ENCODE measurements at regions not wholly inside any gene's neighbourhood (a gene's known extent, or its start where the extent isn't known, plus 50 kb on each side); places are given as distances from the start of the nearest gene placed in this dataset.
"Not testable (repeated sequence)": the region's sequence is repeated elsewhere in the genome, so short reads cannot be mapped to it uniquely, and the experiment has no call there.

DNA sequence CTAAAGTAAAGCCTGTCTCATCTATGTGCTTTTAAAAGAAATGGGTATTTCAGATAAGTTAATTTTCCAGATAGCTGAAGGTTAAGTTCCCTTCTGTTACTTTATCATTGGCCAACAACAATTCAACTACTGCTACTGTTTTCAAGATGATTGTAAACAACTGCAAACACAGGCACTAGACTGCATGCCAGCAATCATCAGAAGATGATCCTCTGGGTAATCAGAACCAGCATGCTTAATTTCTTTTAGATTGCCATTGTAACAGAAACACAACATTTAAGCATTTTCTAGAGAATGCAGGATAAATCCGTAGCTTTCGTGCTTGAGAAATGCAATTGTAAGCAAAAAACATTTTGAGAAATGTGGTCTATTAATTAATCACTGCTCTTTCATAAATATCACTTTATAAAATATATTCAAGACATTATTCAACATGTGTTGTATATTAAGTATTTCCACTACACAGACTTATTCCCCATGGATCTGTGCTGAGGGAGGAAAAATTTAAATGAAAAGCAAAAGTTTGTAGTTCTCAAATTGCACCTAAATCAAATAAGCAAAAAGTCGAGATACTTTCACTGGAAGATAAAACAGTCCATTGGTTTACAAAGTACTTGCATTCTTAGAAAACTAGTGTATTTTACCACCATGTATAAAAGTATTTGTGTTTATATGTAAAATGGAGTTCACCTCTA, 133.7 kb downstream of the ATL2 start:
- TF ChIP-seq, protein P1, sequence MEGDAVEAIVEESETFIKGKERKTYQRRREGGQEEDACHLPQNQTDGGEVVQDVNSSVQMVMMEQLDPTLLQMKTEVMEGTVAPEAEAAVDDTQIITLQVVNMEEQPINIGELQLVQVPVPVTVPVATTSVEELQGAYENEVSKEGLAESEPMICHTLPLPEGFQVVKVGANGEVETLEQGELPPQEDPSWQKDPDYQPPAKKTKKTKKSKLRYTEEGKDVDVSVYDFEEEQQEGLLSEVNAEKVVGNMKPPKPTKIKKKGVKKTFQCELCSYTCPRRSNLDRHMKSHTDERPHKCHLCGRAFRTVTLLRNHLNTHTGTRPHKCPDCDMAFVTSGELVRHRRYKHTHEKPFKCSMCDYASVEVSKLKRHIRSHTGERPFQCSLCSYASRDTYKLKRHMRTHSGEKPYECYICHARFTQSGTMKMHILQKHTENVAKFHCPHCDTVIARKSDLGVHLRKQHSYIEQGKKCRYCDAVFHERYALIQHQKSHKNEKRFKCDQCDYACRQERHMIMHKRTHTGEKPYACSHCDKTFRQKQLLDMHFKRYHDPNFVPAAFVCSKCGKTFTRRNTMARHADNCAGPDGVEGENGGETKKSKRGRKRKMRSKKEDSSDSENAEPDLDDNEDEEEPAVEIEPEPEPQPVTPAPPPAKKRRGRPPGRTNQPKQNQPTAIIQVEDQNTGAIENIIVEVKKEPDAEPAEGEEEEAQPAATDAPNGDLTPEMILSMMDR (IDR thresholded peaks at IDR 0.05) = no peak
- TF ChIP-seq POLR2A (IDR thresholded peaks at IDR 0.05) = no peak
- TF ChIP-seq EP300 (IDR thresholded peaks at IDR 0.05) = no peak
- TF ChIP-seq POLR2AphosphoS5 (IDR thresholded peaks at IDR 0.05) = no peak
- intact Hi-C loops (cut with DNase I; ENCODE audit: low total_unique reads) = no loop called here
- peak in 1 of 2 donors; percentile 35 for DNase-seq

DNA sequence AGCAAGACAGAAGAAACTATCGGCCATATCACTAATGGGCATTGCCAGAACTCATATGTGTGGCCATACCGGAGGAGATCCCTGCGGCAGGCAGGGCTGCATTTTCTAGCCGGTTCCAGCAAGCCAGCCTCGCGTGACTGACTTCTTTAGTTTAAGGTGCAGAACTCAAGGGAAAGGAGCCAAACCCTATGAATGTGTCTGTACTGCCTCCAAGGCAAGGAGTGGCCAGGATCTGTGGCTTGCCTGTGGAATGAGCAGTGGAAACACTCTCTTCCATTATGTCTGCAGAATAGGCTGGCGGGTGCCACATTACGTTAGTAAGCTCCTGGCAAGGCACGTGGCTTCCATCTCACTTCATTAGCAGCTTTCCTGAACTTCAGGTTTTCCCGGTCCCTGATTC, 137.6 kb downstream of the ATL2 start:
- no peaks in the 10 kb centered on the region for H3K4me1 ChIP-seq
- no peaks in the 10 kb centered on the region for H3K9me3 ChIP-seq
- intact Hi-C loops (cut with DNase I; ENCODE audit: low total_unique reads) = no loop called here
- no peak overlapping the region for H3K27ac ChIP-seq
- no peaks in the 10 kb centered on the region for H3K27me3 ChIP-seq
- DNase-seq = no peak
- WGBS, 5 donors = 84 to 94% (median 90%) methylated on average over 10 of the region's 10 CpGs
- H3K4me3 ChIP-seq = no peak overlapping the region
- no peaks in the 10 kb centered on the region for H3K36me3 ChIP-seq
- TF ChIP-seq EP300 (IDR thresholded peaks at IDR 0.05) = no peak
- no peak for TF ChIP-seq POLR2A (IDR thresholded peaks at IDR 0.05)
- TF ChIP-seq POLR2AphosphoS5 (IDR thresholded peaks at IDR 0.05) = no peak
- TF ChIP-seq, protein P1 (IDR thresholded peaks at IDR 0.05) = no peak

More for the DNA sequence above, 133.7 kb downstream of the ATL2 start:
- Histone ChIP-seq H3K9me3 (no peaks in the 10 kb centered on the region), H3K27me3 (no peaks in the 10 kb centered on the region), H3K4me1 (no peaks in the 10 kb centered on the region), H3K36me3 (no peaks in the 10 kb centered on the region), H3K4me3 (no peak overlapping the region), H3K27ac (no peak overlapping the region)
- WGBS, 5 donors = 56 to 73% (median 69%) methylated on average over 3 of the region's 3 CpGs

DNA sequence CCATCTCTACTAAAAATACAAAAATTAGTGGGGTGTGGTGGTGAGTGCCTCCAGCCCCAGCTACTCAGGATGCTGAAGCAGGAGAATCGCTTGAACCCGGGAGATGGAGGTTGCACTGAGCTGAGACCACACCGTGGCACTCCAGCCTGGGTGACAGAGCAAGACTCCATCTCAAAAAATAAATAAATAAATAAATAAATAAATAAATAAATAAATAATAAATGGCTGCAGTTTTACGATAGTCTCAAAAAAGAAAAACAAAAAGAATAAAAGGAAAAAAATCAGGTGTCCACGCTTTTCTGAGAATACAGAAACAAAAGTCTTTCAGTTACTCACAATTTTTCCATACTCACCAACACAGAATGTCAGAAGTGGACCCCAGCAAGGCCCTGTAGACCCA, 138.4 kb downstream of the ATL2 start:
- WGBS, 5 donors = 92 to 98% (median 96%) methylated on average over 5 of the region's 5 CpGs
- H3K27me3 ChIP-seq; H3K36me3 ChIP-seq; H3K9me3 ChIP-seq; H3K27ac ChIP-seq; H3K4me3 ChIP-seq; H3K4me1 ChIP-seq; DNase-seq; intact Hi-C loops (cut with DNase I; ENCODE audit: low total_unique reads): not testable (repeated sequence)

DNA sequence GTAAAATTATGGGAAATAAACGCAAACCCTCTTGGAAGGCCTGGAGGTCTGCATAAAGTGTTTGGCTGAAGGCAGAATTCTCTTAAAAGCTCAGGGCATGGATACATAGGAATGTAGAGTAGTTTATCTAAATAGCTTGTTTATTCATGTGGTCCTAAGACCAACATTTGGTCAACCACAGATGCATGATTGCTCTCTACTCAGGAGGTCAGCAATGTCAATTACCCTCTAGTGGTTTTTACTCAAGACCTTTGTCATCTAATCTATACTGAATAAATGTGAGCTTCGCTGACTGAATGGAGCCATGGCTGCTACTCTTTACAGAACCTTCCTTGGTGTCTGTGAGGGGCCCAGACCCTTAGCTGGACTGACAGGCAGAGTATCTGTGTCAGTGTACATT, 139.8 kb downstream of the ATL2 start:
- intact Hi-C loops (cut with DNase I; ENCODE audit: low total_unique reads) = no loop called here
- Histone ChIP-seq H3K4me3 (no peak overlapping the region), H3K4me1 (no peaks in the 10 kb centered on the region)

More for the DNA sequence above, 139.8 kb downstream of the ATL2 start:
- no peak for TF ChIP-seq EP300 (IDR thresholded peaks at IDR 0.05)
- TF ChIP-seq POLR2A (IDR thresholded peaks at IDR 0.05) = no peak
- TF ChIP-seq POLR2AphosphoS5 (IDR thresholded peaks at IDR 0.05) = no peak
- TF ChIP-seq, protein P1 (IDR thresholded peaks at IDR 0.05) = no peak
- Histone ChIP-seq H3K9me3 (no peaks in the 10 kb centered on the region), H3K27me3 (no peaks in the 10 kb centered on the region), H3K27ac (no peak overlapping the region), H3K36me3 (no peaks in the 10 kb centered on the region)
- 91 to 97% (median 93%) methylated on average over 2 of the region's 2 CpGs for WGBS, 5 donors
- no peak for DNase-seq
